Neural progenitor cell (in vitro differentiated cells): ENCODE measurements at regions not wholly inside any gene's neighbourhood (a gene's known extent, or its start where the extent isn't known, plus 50 kb on each side); places are given as distances from the start of the nearest gene placed in this dataset.

Source experiments
- DNase-seq: peaks from one replicate; pipeline ENCODE4 v3.0.0-alpha.2; 2016; ENCODE audit warnings: low spot score
- H2AFZ ChIP-seq: fragments of 200-600 bp; sonication (generic); replicated peaks from 2 replicates; pipeline ENCODE4 v1.6.1; 2016; ENCODE audit warnings: antibody characterized with exemption
- H3F3A ChIP-seq: fragments of 200-600 bp; sonication (generic); 2 replicates; pipeline ENCODE4 v1.6.1; 2016; ENCODE audit warnings: antibody characterized with exemption, low read depth
- H3K27ac ChIP-seq: fragments of 200-600 bp; sonication (generic); 2 replicates; pipeline ENCODE4 v1.5.1; 2016; ENCODE audit warnings: mild to moderate bottlenecking
- H3K27me3 ChIP-seq: fragments of 200-600 bp; sonication (generic); 2 replicates; pipeline ENCODE4 v1.6.1; 2016; ENCODE audit warnings: mild to moderate bottlenecking, moderate library complexity
- H3K36me3 ChIP-seq: fragments of 200-600 bp; sonication (generic); 2 replicates; pipeline ENCODE4 v1.5.1; 2016
- H3K4me1 ChIP-seq: fragments of 200-600 bp; sonication (generic); 2 replicates; pipeline ENCODE4 v1.6.1; 2016; ENCODE audit warnings: mixed run types
- H3K4me2 ChIP-seq: fragments of 200-600 bp; sonication (generic); 2 replicates; pipeline ENCODE4 v1.6.1; 2016
- H3K4me3 ChIP-seq: fragments of 200-600 bp; sonication (generic); 2 replicates; pipeline ENCODE4 v1.5.1; 2016
- H3K79me2 ChIP-seq: fragments of 200-600 bp; sonication (generic); 2 replicates; pipeline ENCODE4 v1.6.1; 2016; ENCODE audit warnings: low read depth
- H3K9ac ChIP-seq: fragments of 200-600 bp; sonication (generic); 2 replicates; pipeline ENCODE4 v1.6.1; 2016
- H3K9me3 ChIP-seq: fragments of 200-600 bp; sonication (generic); 2 replicates; pipeline ENCODE4 v1.5.1; 2016; ENCODE audit warnings: low read depth
- H4K20me1 ChIP-seq: fragments of 200-600 bp; sonication (generic); 2 replicates; pipeline ENCODE4 v1.6.1; 2016; ENCODE audit warnings: low read depth
- H3K27ac Mint-ChIP-seq: 3 replicates; pipeline ENCODE4 v1.8.0; 2021; ENCODE audit warnings: mixed read lengths
- H3K27me3 Mint-ChIP-seq: 2 replicates; pipeline ENCODE4 v1.8.0; 2022; ENCODE audit warnings: low read depth, mild to moderate bottlenecking, inconsistent platforms, moderate library complexity, mixed read lengths; ENCODE audit not compliant: insufficient read depth
- H3K36me3 Mint-ChIP-seq: 3 replicates; pipeline ENCODE4 v1.8.0; 2021; ENCODE audit warnings: mixed read lengths
- H3K4me1 Mint-ChIP-seq: 3 replicates; pipeline ENCODE4 v1.8.0; 2021; ENCODE audit warnings: mixed read lengths
- H3K4me3 Mint-ChIP-seq: 3 replicates; pipeline ENCODE4 v1.8.0; 2021; ENCODE audit warnings: mild to moderate bottlenecking, moderate library complexity, mixed read lengths
- H3K9me3 Mint-ChIP-seq: 3 replicates; pipeline ENCODE4 v1.8.0; 2020; ENCODE audit warnings: mixed read lengths
- CTCF ChIP-seq: fragments of 200-600 bp; sonication (generic); IDR thresholded peaks from 2 replicates; pipeline ENCODE4 v1.5.1; 2017; ENCODE audit warnings: antibody characterized with exemption, mild to moderate bottlenecking
- EZH2 ChIP-seq: fragments of 200-600 bp; sonication (generic); IDR thresholded peaks from 2 replicates; pipeline ENCODE4 v1.6.1; 2017; ENCODE audit warnings: antibody characterized with exemption, mild to moderate bottlenecking, moderate library complexity
- EZH2phosphoT487 ChIP-seq: fragments of 200-600 bp; sonication (generic); IDR thresholded peaks from 2 replicates; pipeline ENCODE4 v1.6.1; 2017; ENCODE audit warnings: antibody characterized with exemption

GRCh38 chr2:176561706-176562105 lies 292.5 kb downstream of the MTX2 start:
- H3K79me2 ChIP-seq: no peaks in the 10 kb centered on the region
- no peaks in the 10 kb centered on the region for H3K4me1 ChIP-seq
- H3K4me3 ChIP-seq: no peak overlapping the region
- H3K27ac ChIP-seq: no peak overlapping the region
- Mint-ChIP-seq H3K27me3 (peaks cover 11% of the 10 kb centered on the region), H3K4me1 (peaks cover 35% of the 10 kb centered on the region), H3K9me3 (no peaks in the 10 kb centered on the region), H3K27ac (no peak overlapping the region), H3K4me3 (no peak overlapping the region), H3K36me3 (no peaks in the 10 kb centered on the region)
- no peaks in the 10 kb centered on the region for H4K20me1 ChIP-seq
- peaks cover 62% of the 10 kb centered on the region for H3K27me3 ChIP-seq
- no peaks in the 10 kb centered on the region for H3K9me3 ChIP-seq
- DNase-seq: no peak
- H3K4me2 ChIP-seq: no peak overlapping the region
- H3F3A ChIP-seq: no peaks in the 10 kb centered on the region
- no peak overlapping the region for H2AFZ ChIP-seq
- no peaks in the 10 kb centered on the region for H3K36me3 ChIP-seq
- no peak for TF ChIP-seq EZH2
- TF ChIP-seq CTCF: no peak
- TF ChIP-seq EZH2phosphoT487: no peak
- H3K9ac ChIP-seq: no peak overlapping the region

DNA sequence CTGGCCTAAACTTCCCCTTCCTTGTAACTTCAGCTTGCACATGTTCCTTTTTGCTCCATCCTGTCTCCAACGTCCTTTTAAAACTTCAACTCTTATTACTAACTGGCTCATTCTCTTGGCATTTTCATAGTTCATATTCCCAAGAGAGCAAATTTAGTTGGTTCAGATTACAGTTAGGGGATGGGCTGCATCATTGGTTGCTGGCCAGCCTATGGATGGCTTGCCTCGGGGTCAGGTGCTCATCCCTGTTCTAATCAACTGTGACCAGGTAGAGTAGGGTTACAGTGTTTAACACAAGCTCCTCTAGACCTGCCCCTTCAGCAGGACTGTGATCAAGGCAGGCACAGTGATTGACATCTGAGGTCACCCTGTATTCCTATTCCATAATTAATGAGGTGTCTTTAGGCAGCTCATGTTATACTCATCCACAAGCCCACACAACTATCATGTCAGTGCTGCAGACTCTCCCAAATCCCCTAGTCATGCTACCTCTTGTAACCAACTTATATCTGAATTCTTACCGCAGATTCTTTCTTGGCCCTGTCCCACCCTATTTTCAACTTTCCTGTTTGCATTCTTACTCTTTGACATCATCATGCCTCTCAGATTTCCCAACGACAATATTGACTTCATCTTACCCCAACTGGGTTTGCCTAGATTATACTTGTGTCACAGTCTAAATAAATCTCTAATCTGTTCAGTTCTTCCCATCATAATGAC lies 293.3 kb downstream of the MTX2 start:
- no peaks in the 10 kb centered on the region for H4K20me1 ChIP-seq
- peaks cover 11% of the 10 kb centered on the region for H3K27me3 Mint-ChIP-seq
- H3K27ac ChIP-seq: no peak overlapping the region
- no peak overlapping the region for H3K9ac ChIP-seq
- no peaks in the 10 kb centered on the region for H3K36me3 Mint-ChIP-seq
- H3K36me3 ChIP-seq: no peaks in the 10 kb centered on the region
- no peak overlapping the region for H3K27ac Mint-ChIP-seq
- TF ChIP-seq EZH2phosphoT487: no peak
- no peak for TF ChIP-seq EZH2
- no peak for TF ChIP-seq CTCF
- no peaks in the 10 kb centered on the region for H3K4me1 ChIP-seq
- no peaks in the 10 kb centered on the region for H3K79me2 ChIP-seq
- H2AFZ ChIP-seq: no peak overlapping the region
- no peak overlapping the region for H3K4me3 ChIP-seq
- no peaks in the 10 kb centered on the region for H3K9me3 ChIP-seq
- H3K4me2 ChIP-seq: no peak overlapping the region
- H3K9me3 Mint-ChIP-seq: no peaks in the 10 kb centered on the region
- no peaks in the 10 kb centered on the region for H3F3A ChIP-seq
- H3K4me1 Mint-ChIP-seq: peaks cover 35% of the 10 kb centered on the region
- DNase-seq: no peak
- peaks cover 53% of the 10 kb centered on the region for H3K27me3 ChIP-seq
- no peak overlapping the region for H3K4me3 Mint-ChIP-seq

DNA sequence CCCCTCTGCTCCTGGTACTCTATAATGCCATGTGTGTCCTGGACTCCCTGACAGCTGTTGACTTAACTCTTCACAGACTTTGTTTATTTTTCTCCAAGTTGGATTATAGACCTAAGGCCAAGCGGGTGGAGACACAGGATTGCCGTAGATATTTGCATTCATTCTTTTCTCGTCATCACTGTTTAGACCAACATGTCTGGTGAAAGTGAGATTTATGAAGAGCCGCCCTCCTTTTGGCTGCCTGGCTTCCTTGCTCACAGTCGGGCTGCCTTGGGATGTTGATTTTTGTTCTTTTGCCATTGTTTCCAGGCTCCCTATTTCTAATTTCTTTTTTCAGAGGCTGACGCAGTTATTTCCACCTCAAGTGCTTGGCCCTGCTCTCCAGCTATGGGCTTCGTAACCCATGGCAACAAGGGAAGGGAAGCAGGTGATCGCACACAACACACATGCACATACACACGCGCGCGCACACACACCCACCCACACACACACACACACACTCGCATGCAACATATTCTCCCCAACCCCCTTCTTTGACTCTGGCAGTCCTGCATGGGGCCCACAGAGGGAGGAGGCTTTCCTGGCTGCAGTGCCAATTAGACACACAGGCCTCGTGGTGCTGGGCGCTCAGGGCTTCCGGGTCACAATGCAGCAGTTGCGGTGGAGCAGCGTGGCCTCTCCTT lies 296.5 kb downstream of the MTX2 start:
- Histone ChIP-seq H3K4me2 (no peak overlapping the region), H2AFZ (no peak overlapping the region), H3K79me2 (no peaks in the 10 kb centered on the region), H3K9ac (no peak overlapping the region), H3K27me3 (peaks cover 35% of the 10 kb centered on the region), H3K4me1 (no peaks in the 10 kb centered on the region), H3F3A (no peaks in the 10 kb centered on the region), H3K36me3 (no peaks in the 10 kb centered on the region), H3K27ac (no peak overlapping the region), H4K20me1 (no peaks in the 10 kb centered on the region), H3K9me3 (no peaks in the 10 kb centered on the region), H3K4me3 (no peak overlapping the region)
- Mint-ChIP-seq H3K27ac (peak overlapping the region; percentile 87), H3K27me3 (peaks cover 7% of the 10 kb centered on the region), H3K9me3 (no peaks in the 10 kb centered on the region), H3K36me3 (no peaks in the 10 kb centered on the region), H3K4me3 (peak overlapping the region; percentile 16), H3K4me1 (peaks cover 31% of the 10 kb centered on the region)
- no peak for DNase-seq
- TF ChIP-seq EZH2phosphoT487 (no peak), EZH2 (no peak), CTCF (no peak)
